ENCODE measurements at regions not wholly inside any gene's neighbourhood (a gene's known extent, or its start where the extent isn't known, plus 50 kb on each side); places are given as distances from the start of the nearest gene placed in this dataset.

- no peak for DNase-seq (ENCODE audit: low spot score)
- in situ Hi-C loops (cut with HindIII; ENCODE audit: low sequenced_read_pairs), result no loop called here
These were observed 412.2 kb downstream of the MATN1 start for GRCh38 chr1:30310966-30311742.

GRCh38 chr1:30307182-30307581 lies 416.2 kb downstream of the MATN1 start:
- no peak for DNase-seq (ENCODE audit: low spot score)

GRCh38 chr1:30305519-30305918 lies 417.9 kb downstream of the MATN1 start:
- in situ Hi-C loops (cut with HindIII; ENCODE audit: low sequenced_read_pairs), result no loop called here
- DNase-seq (ENCODE audit: low spot score), result no peak

More at GRCh38 chr1:30307182-30307581, 416.2 kb downstream of the MATN1 start:
- in situ Hi-C loops (cut with HindIII; ENCODE audit: low sequenced_read_pairs), result no loop called here

- in situ Hi-C loops (cut with HindIII; ENCODE audit: low sequenced_read_pairs), result no loop called here
- no peak for DNase-seq (ENCODE audit: low spot score)
These were observed 418.3 kb downstream of the MATN1 start for GRCh38 chr1:30305061-30305460.

GRCh38 chr1:30304080-30304479 lies 419.3 kb downstream of the MATN1 start:
- in situ Hi-C loops (cut with HindIII; ENCODE audit: low sequenced_read_pairs), result no loop called here
- no peak for DNase-seq (ENCODE audit: low spot score)

- no peak for DNase-seq (ENCODE audit: low spot score)
- in situ Hi-C loops (cut with HindIII; ENCODE audit: low sequenced_read_pairs), result no loop called here
These were observed 420.0 kb downstream of the MATN1 start for GRCh38 chr1:30303387-30303786.

GRCh38 chr1:30302858-30303257 lies 420.5 kb downstream of the MATN1 start:
- in situ Hi-C loops (cut with HindIII; ENCODE audit: low sequenced_read_pairs), result no loop called here
- DNase-seq (ENCODE audit: low spot score), result no peak

GRCh38 chr1:30300669-30301068 lies 422.7 kb downstream of the MATN1 start:
- no peak for DNase-seq (ENCODE audit: low spot score)
- in situ Hi-C loops (cut with HindIII; ENCODE audit: low sequenced_read_pairs), result no loop called here

- in situ Hi-C loops (cut with HindIII; ENCODE audit: low sequenced_read_pairs), result no loop called here
- DNase-seq (ENCODE audit: low spot score), result no peak
These were observed 424.0 kb downstream of the MATN1 start for GRCh38 chr1:30299393-30299792.

GRCh38 chr1:30295674-30296073 lies 427.7 kb downstream of the MATN1 start:
- DNase-seq (ENCODE audit: low spot score), result no peak
- in situ Hi-C loops (cut with HindIII; ENCODE audit: low sequenced_read_pairs), result no loop called here

- in situ Hi-C loops (cut with HindIII; ENCODE audit: low sequenced_read_pairs), result no loop called here
- no peak for DNase-seq (ENCODE audit: low spot score)
These were observed 428.1 kb downstream of the MATN1 start for GRCh38 chr1:30295266-30295665.

- in situ Hi-C loops (cut with HindIII; ENCODE audit: low sequenced_read_pairs), result no loop called here
These were observed 428.9 kb downstream of the MATN1 start for GRCh38 chr1:30294508-30294907.

GRCh38 chr1:30292451-30292850 lies 430.9 kb downstream of the MATN1 start:
- in situ Hi-C loops (cut with HindIII; ENCODE audit: low sequenced_read_pairs), result no loop called here
- no peak for DNase-seq (ENCODE audit: low spot score)

More at GRCh38 chr1:30294508-30294907, 428.9 kb downstream of the MATN1 start:
- no peak for DNase-seq (ENCODE audit: low spot score)

- no peak for DNase-seq (ENCODE audit: low spot score)
- in situ Hi-C loops (cut with HindIII; ENCODE audit: low sequenced_read_pairs), result no loop called here
These were observed 431.9 kb downstream of the MATN1 start for GRCh38 chr1:30291526-30291925.

- DNase-seq (ENCODE audit: low spot score), result no peak
- in situ Hi-C loops (cut with HindIII; ENCODE audit: low sequenced_read_pairs), result no loop called here
These were observed 432.8 kb downstream of the MATN1 start for GRCh38 chr1:30290581-30290980.

- in situ Hi-C loops (cut with HindIII; ENCODE audit: low sequenced_read_pairs), result no loop called here
- no peak for DNase-seq (ENCODE audit: low spot score)
These were observed 435.4 kb downstream of the MATN1 start for GRCh38 chr1:30287976-30288375.

- in situ Hi-C loops (cut with HindIII; ENCODE audit: low sequenced_read_pairs), result no loop called here
- DNase-seq (ENCODE audit: low spot score), result no peak
These were observed 436.2 kb downstream of the MATN1 start for GRCh38 chr1:30286988-30287839.

GRCh38 chr1:30286241-30286987 lies 437.0 kb downstream of the MATN1 start:
- in situ Hi-C loops (cut with HindIII; ENCODE audit: low sequenced_read_pairs), result no loop called here
- DNase-seq (ENCODE audit: low spot score), result no peak

- no peak for DNase-seq (ENCODE audit: low spot score)
These were observed 437.9 kb downstream of the MATN1 start for GRCh38 chr1:30285501-30285932.

More at GRCh38 chr1:30285501-30285932, 437.9 kb downstream of the MATN1 start:
- in situ Hi-C loops (cut with HindIII; ENCODE audit: low sequenced_read_pairs), result no loop called here
